GM12892 (cell line): ENCODE measurements at regions not wholly inside any gene's neighbourhood (a gene's known extent, or its start where the extent isn't known, plus 50 kb on each side); places are given as distances from the start of the nearest gene placed in this dataset.

ENCODE experiments used
- POLR2AphosphoS5 ChIP-seq: IDR thresholded peaks from 2 replicates; pipeline ENCODE4 v1.6.1; 2011; ENCODE audit warnings: low read depth, low read length, control low read depth
- TAF1 ChIP-seq: IDR thresholded peaks from 2 replicates; pipeline ENCODE4 v1.6.1; 2011; ENCODE audit warnings: low read depth, mild to moderate bottlenecking, control low read depth, low read length, borderline replicate concordance

DNA sequence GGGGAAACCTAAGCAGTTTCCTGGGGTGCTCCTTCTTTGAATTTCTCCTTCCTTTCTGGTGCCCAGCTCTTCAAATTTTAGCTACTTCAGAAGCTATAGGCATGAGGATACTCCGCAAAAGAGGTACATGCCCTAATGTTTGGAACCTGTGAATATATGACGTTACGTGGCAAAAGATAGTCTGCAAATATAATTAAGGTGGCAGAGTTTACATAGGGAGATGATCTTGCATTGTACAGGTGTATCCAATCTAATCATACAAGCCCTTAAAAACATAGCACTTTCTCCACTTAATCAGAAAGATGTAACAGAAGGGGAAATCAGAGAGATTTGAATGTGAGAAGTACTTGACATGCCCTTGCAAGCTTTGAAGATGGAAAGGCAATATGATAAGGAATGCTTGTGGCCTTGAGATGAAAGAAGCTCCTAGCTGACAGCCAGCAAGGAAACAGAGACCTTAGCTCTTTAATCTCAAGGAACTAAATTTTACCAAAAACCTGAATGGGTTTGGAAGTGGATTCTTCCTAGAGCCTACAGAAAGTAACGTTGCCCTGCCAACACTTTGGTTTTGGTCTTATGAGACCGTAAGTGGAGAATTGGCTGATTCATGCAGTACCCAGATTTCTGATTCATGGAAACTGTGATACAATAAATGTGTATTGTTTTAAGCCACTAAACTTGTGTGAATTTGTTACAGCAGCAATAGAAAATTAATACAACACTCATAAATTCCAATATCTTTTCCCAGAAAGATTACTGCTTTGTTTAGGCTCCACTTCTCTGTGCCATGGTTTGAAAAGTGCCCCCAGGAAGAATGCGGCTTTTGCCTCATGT lies 268.4 kb downstream of the FAM170A start:
- TF ChIP-seq POLR2AphosphoS5, result no peak
- TF ChIP-seq TAF1, result no peak
